ENCODE measurements at regions not wholly inside any gene's neighbourhood (a gene's known extent, or its start where the extent isn't known, plus 50 kb on each side); places are given as distances from the start of the nearest gene placed in this dataset.

GRCh38 chr9:81245254-81245956, 443.9 kb downstream of the TLE1 start:
- no peak for DNase-seq

GRCh38 chr9:81244631-81245030, 444.7 kb downstream of the TLE1 start:
- no peak for DNase-seq

GRCh38 chr9:81242866-81243265, 446.5 kb downstream of the TLE1 start:
- DNase-seq, result no peak

DNA sequence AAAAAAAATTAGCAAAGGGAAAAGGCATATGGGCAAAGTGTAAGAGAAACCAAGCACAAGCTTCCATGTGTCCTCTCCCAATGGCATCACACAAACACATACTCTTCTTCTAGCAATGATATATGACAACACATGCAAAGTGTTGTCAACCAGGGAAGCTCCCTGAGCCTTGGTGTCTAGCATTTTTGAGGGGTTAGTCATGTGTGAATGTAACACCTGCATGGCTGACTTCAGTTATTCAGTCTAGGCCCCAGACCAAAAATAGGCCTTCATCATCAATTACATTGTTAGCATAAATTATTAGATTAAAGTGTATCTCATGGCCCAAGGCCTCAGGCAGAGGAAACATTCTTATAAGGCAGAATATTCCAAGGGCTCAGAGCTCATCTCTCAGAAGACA, 450.0 kb downstream of the TLE1 start:
- no peak for DNase-seq

GRCh38 chr9:81237565-81238231, 451.6 kb downstream of the TLE1 start:
- DNase-seq, result no peak

- DNase-seq, result no peak
These were observed 454.3 kb downstream of the TLE1 start for GRCh38 chr9:81234924-81235610.

DNA sequence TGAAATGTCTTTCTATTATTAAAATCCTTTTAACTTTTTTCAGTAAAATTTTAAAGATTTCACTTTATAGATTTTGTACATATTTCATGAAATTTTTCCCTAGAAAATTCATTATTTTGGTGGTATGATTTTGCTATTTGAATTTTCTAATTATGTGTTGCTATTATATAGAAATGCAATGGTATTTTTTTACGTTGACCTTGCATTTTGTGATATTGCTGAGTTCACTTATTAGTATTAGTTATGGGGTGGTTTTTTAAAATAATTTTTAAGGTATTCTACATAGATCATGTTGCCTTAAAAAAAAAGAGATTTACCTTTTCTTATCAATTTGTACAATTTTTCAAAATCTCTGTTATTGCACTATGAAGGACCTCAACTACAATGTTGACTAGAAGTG, 458.3 kb downstream of the TLE1 start:
- no peak for DNase-seq

GRCh38 chr9:81227507-81228245, 461.7 kb downstream of the TLE1 start:
- no peak for DNase-seq

DNA sequence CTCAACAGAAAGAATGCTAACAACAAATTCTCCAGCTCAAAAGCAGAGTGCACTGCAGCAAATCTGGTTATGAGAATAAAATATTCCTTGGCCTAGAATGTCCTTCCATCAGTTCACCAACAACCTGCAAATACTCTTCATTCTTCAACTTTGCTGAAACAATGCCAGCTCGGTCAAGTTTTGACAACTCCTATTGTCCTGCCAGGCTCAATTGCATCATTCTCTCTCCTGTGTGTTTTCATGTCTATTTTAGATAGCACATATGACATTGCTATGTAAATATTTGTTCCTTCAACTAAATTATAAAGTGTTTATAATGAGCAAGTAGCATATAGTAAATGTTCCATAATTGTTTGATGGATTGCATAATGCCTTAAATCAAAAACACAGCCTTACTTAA, 463.8 kb downstream of the TLE1 start:
- no peak for DNase-seq

GRCh38 chr9:81224166-81225081, 464.9 kb downstream of the TLE1 start:
- no peak for DNase-seq

DNA sequence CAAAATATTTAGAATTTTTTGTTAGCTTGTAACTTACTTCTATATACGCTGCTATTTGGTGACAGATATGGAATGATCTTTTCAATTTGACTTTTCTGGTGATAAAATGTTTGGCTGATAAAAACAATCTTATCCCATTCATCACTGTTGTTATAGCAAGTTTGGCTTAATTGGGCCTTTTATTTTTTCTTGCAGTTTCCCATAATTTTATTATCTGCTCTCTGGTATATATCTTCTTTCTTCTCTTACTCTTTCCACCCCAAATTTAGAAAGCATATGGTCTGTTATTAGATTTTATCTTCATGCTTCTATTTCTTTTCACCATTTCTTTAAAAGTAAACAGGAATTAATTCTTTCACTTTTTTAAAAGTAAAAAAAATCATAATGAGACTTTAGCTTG, 474.4 kb downstream of the TLE1 start:
- no peak for DNase-seq

DNA sequence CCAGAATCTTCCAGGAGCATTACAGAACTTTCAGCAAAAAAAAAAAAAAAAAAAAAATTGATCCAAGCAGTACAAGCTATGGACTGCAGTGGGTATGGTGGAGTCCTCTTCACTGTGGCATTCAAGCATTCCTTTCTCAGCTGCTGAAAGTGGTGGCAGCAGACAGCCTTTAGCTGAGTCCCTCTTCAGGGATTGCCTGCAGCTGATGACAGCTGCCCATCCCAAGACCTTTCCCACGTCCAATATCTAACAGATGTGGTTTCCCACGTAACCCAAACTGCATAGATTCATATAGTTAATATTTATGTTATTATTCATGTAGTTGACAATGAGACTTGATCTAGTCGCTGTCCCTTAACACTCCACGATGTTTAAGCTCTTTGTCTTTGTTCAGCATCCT, 475.9 kb downstream of the TLE1 start:
- no peak for DNase-seq

DNA sequence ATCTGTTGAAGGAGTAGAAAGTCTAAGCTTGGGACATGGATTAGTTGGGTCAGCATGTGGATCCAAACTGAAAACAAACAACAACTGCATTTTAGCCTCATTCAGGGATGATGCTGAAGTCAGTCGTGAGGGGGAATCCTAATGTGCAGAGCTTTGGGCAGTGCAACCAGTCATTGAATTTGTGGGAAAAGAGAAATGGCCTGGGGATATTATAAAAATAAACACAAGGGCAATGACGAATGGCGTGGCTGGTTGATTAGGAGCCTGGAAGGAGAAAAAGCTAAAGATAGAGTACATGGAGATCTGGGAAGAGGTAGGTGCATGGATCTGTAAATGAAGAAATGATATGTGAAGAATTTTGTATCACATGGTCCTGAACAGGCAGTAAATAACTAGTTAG, 477.6 kb downstream of the TLE1 start:
- no peak for DNase-seq

DNA sequence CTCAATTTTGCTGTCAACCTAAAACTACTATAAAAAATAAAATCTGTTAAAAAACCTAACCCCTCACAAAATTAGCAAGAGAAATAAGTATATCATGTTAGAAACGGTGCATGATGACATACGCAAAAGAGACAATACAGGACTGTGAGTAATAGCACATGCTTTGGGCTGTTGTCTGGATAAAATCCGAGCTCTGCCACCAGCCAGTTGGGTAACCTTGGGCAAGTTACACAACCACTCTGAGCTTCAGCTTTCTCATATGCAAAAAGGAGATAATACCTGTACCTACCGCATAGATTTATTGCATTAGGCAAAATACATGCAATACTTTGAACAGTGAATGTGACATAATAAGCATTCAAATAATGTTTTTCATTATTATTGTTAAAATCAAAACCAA, 481.7 kb downstream of the TLE1 start:
- no peak for DNase-seq

- no peak for DNase-seq
These were observed 487.1 kb downstream of the TLE1 start for GRCh38 chr9:81202292-81202691.

- no peak for DNase-seq
These were observed 494.1 kb downstream of the TLE1 start for GRCh38 chr9:81195206-81195605.

GRCh38 chr9:81193362-81194339, 495.7 kb downstream of the TLE1 start:
- no peak for DNase-seq

- DNase-seq, result no peak
These were observed 498.1 kb downstream of the TLE1 start for GRCh38 chr9:81191222-81191621.

- no peak for DNase-seq
These were observed 498.7 kb downstream of the TLE1 start for GRCh38 chr9:81190659-81191058.

DNA sequence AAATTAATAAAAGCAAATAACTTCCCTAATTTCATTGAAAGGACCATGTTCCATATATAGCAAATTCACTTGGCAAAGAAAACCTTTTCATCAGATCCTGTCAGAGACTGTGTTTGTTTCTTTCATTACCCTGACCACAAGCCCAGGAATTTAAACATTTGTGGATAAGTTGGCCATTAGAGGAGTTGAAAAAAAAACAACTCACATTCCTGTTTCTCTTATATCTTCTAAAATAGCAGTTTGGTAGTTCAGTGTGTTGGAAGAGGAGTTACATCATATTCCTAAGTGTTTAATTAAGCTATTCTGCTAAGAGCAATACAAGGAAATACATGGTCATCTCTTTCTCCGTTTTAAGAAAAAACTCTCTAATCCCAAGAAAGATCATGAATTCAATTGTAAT, 505.6 kb downstream of the TLE1 start:
- no peak for DNase-seq

DNA sequence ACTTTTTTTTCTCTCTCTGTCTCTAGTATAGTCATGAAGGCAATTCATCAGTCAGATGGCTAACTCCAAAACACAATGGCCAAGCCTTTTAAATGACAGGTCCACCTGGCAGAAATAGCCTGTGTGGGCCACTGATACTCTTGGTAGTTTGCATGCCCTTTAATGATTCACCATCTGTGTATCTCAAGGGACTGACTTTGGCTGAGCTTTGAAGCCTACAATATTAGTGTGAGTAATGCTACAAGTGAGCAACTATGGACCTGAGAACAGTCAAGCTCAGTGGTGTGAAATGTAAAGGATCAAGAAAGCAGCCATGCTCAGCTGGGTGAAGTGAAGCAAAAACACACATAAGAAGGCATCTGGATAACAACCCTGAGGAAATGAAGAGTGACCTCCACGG, 506.9 kb downstream of the TLE1 start:
- no peak for DNase-seq
